SU-DHL-6 (cell line): ENCODE measurements at regions not wholly inside any gene's neighbourhood (a gene's known extent, or its start where the extent isn't known, plus 50 kb on each side); places are given as distances from the start of the nearest gene placed in this dataset.

Experiments
- EZH2phosphoT487 ChIP-seq: fragments of 200-600 bp; sonication (generic), shearing (Covaris generic); conservative IDR thresholded peaks from 2 replicates; pipeline ENCODE4 v1.6.1; 2018; ENCODE audit warnings: mild to moderate bottlenecking, antibody characterized with exemption, low read length, moderate library complexity, mixed read lengths
- TF ChIP-seq, protein P1 (sequence below): fragments of 200-600 bp; sonication (generic); IDR thresholded peaks from one replicate; pipeline ENCODE4 v1.5.1; 2017; ENCODE audit warnings: antibody characterized with exemption, mild to moderate bottlenecking, low read length, moderate library complexity; ENCODE audit not compliant: insufficient read depth, poor library complexity, severe bottlenecking

DNA sequence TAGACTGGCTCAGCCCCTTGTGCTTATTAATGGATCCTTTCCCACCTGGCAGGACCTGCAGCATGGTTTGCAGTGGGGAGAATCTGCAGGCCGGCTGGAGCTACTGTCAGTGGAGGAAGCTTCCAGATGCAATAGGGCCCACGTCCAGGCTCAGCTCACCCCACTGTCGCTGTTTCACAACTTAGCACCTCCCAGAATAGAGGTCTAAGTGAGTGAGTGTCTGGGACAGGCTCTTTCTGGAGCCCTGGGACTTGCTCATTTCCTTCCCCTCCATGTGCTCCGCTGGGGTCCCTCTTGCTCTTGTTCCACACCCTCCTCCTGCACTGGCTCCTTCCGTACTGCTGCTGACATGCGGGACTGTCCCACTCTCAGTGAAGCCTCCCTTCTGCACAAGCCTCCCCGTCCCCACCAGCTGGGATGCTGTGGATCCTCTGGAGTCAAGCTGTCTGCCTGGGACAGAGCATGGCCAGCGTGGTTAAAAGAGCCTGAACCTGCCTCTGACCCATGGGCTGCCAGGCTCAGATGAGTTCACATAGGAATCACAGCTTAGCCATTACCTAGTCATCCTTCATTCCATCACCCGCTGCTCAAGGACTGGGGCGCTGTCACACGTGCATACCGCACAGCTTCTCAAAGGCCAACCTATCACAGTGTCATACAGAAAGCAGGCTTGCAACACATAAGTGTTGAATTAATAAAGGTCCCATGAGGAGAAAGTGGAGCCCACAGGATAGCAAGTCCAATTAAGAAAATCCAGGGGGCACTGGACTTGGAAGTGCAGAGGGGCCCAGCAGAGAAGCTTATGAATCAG lies 135.9 kb downstream of the ACKR3 start:
- TF ChIP-seq, protein P1, sequence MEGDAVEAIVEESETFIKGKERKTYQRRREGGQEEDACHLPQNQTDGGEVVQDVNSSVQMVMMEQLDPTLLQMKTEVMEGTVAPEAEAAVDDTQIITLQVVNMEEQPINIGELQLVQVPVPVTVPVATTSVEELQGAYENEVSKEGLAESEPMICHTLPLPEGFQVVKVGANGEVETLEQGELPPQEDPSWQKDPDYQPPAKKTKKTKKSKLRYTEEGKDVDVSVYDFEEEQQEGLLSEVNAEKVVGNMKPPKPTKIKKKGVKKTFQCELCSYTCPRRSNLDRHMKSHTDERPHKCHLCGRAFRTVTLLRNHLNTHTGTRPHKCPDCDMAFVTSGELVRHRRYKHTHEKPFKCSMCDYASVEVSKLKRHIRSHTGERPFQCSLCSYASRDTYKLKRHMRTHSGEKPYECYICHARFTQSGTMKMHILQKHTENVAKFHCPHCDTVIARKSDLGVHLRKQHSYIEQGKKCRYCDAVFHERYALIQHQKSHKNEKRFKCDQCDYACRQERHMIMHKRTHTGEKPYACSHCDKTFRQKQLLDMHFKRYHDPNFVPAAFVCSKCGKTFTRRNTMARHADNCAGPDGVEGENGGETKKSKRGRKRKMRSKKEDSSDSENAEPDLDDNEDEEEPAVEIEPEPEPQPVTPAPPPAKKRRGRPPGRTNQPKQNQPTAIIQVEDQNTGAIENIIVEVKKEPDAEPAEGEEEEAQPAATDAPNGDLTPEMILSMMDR = no peak
- TF ChIP-seq EZH2phosphoT487 = no peak
